IMR-90 (cell line): ENCODE measurements at regions not wholly inside any gene's neighbourhood (a gene's known extent, or its start where the extent isn't known, plus 50 kb on each side); places are given as distances from the start of the nearest gene placed in this dataset.

ENCODE experiments used
- ATAC-seq: fragments of 200-7000 bp; cut with Tn5 transposase; 2 replicates; pipeline ENCODE4 v1.9.1; 2020; ENCODE audit warnings: low read depth, mild to moderate bottlenecking, moderate library complexity
- BruUV-seq: library from RNA; stranded (reverse); fragments of 400-500 nt; replicated peaks from 2 replicates; lab custom pipeline; 2021; lab: Mats Ljungman, UMichigan
- CTCF ChIA-PET: fragments of 300-600 bp; formaldehyde crosslinking; extraction: SDS; loops from one replicate; lab custom pipeline; 2021; ENCODE audit warnings: antibody characterized with exemption; lab: Yijun Ruan, JAX
- POLR2A ChIA-PET: fragments of 300-600 bp; sonication (Branson Sonifier 250); formaldehyde crosslinking; loops from one replicate; lab custom pipeline; 2022; ENCODE audit warnings: antibody characterized with exemption; ENCODE audit not compliant: unreplicated experiment; lab: Charles Lee
- DNase-seq: peaks from one replicate; pipeline ENCODE4 v3.0.0; 2013
- H2AFZ ChIP-seq: replicated peaks from 2 replicates; pipeline ENCODE3; 2013; ENCODE audit warnings: low read length, mild to moderate bottlenecking; ENCODE audit not compliant: poor library complexity
- H2AK5ac ChIP-seq: 2 replicates; pipeline ENCODE4 v1.6.1; 2013; ENCODE audit warnings: low read depth, low read length, inconsistent platforms
- H2AK9ac ChIP-seq: replicated peaks from 2 replicates; pipeline ENCODE3; 2013; ENCODE audit warnings: mild to moderate bottlenecking, low read depth, low read length, moderate library complexity; ENCODE audit not compliant: poor library complexity
- H2BK120ac ChIP-seq: 2 replicates; pipeline ENCODE4 v1.6.1; 2013; ENCODE audit warnings: low read depth, low read length, inconsistent platforms
- H2BK15ac ChIP-seq: 3 replicates; pipeline ENCODE4 v1.6.1; 2013; ENCODE audit warnings: low read depth, low read length, inconsistent platforms
- H2BK20ac ChIP-seq: 2 replicates; pipeline ENCODE4 v1.6.1; 2013; ENCODE audit warnings: low read depth, mild to moderate bottlenecking, inconsistent platforms, low read length, moderate library complexity
- H2BK5ac ChIP-seq: 2 replicates; pipeline ENCODE4 v1.6.1; 2013; ENCODE audit warnings: mild to moderate bottlenecking, low read depth, low read length, inconsistent platforms; ENCODE audit not compliant: poor library complexity, severe bottlenecking
- H3K14ac ChIP-seq: replicated peaks from 2 replicates; pipeline ENCODE4 v1.6.1; 2013; ENCODE audit warnings: low read depth, low read length, inconsistent platforms
- H3K18ac ChIP-seq: 2 replicates; pipeline ENCODE4 v1.6.1; 2013; ENCODE audit warnings: low read depth, low read length, control low read depth
- H3K23ac ChIP-seq: 2 replicates; pipeline ENCODE4 v1.6.1; 2013; ENCODE audit warnings: low read depth, low read length, inconsistent platforms
- H3K27ac ChIP-seq: 2 replicates; pipeline ENCODE4 v1.5.1; 2013; ENCODE audit warnings: mild to moderate bottlenecking, control low read depth, low read length; ENCODE audit not compliant: insufficient read depth
- H3K27me3 ChIP-seq: 2 replicates; pipeline ENCODE4 v1.6.1; 2013; ENCODE audit warnings: low read length; ENCODE audit not compliant: control insufficient read depth, insufficient read depth
- H3K36me3 ChIP-seq: 2 replicates; pipeline ENCODE4 v1.6.1; 2013; ENCODE audit warnings: low read length, mixed read lengths; ENCODE audit not compliant: control insufficient read depth, insufficient read depth
- H3K4ac ChIP-seq: 2 replicates; pipeline ENCODE4 v1.6.1; 2013; ENCODE audit warnings: low read depth, low read length, inconsistent platforms
- H3K4me1 ChIP-seq: 2 replicates; pipeline ENCODE4 v1.6.1; 2013; ENCODE audit warnings: low read length, mixed read lengths; ENCODE audit not compliant: control insufficient read depth, insufficient read depth
- H3K4me2 ChIP-seq: 2 replicates; pipeline ENCODE4 v1.6.1; 2013; ENCODE audit warnings: low read depth, mild to moderate bottlenecking, control low read depth, low read length, moderate library complexity
- H3K4me3 ChIP-seq: 2 replicates; pipeline ENCODE4 v1.5.1; 2013; ENCODE audit warnings: low read depth, mild to moderate bottlenecking, control low read depth, low read length, moderate library complexity; ENCODE audit not compliant: insufficient read depth
- H3K56ac ChIP-seq: 2 replicates; pipeline ENCODE4 v1.6.1; 2013; ENCODE audit warnings: low read length, inconsistent platforms; ENCODE audit not compliant: insufficient read depth; ENCODE audit errors: extremely low read depth
- H3K79me1 ChIP-seq, 2 experiments: 2 replicates each; pipeline ENCODE4 v1.6.1; 2013; ENCODE audit warnings: low read length in 2 of 2, inconsistent platforms in 1 of 2, low read depth in 1 of 2
- H3K9ac ChIP-seq: 2 replicates; pipeline ENCODE4 v1.6.1; 2013; ENCODE audit warnings: low read depth, low read length, control low read depth
- H3K9me1 ChIP-seq: 2 replicates; pipeline ENCODE4 v1.6.1; 2013; ENCODE audit warnings: low read length, inconsistent platforms; ENCODE audit not compliant: insufficient read depth
- H3K9me3 ChIP-seq: 2 replicates; pipeline ENCODE4 v1.6.1; 2013; ENCODE audit warnings: low read length; ENCODE audit not compliant: control insufficient read depth, insufficient read depth
- H4K20me1 ChIP-seq: 2 replicates; pipeline ENCODE4 v1.6.1; 2013; ENCODE audit warnings: low read length, inconsistent platforms; ENCODE audit not compliant: insufficient read depth
- H4K5ac ChIP-seq: 2 replicates; pipeline ENCODE4 v1.6.1; 2013; ENCODE audit warnings: mild to moderate bottlenecking, low read depth, low read length, control low read depth
- H4K8ac ChIP-seq, 2 experiments: 2 replicates each; pipeline ENCODE4 v1.6.1; 2013; ENCODE audit warnings: low read depth in 2 of 2, low read length in 2 of 2, control low read depth in 1 of 2, inconsistent platforms in 1 of 2
- H4K91ac ChIP-seq: 2 replicates; pipeline ENCODE4 v1.6.1; 2013; ENCODE audit warnings: low read depth, low read length, inconsistent platforms; ENCODE audit not compliant: insufficient read depth
- BHLHE40 ChIP-seq: fragments of 150-350 bp; IDR thresholded peaks from 2 replicates; pipeline ENCODE4 v1.6.1; 2016; ENCODE audit warnings: mild to moderate bottlenecking, low read depth, low read length
- CHD1 ChIP-seq: IDR thresholded peaks from 2 replicates; pipeline ENCODE4 v1.6.1; 2012; ENCODE audit warnings: low read depth, low read length, improper control_type of control experiment
- CTCF ChIP-seq: conservative IDR thresholded peaks from 2 replicates; pipeline ENCODE4 v1.5.1; 2012; ENCODE audit warnings: mild to moderate bottlenecking, low read depth, low read length, improper control_type of control experiment
- ELK1 ChIP-seq: fragments of 150-350 bp; IDR thresholded peaks from 2 replicates; pipeline ENCODE4 v1.6.1; 2016; ENCODE audit warnings: low read depth, mild to moderate bottlenecking, low read length, moderate library complexity, borderline replicate concordance
- MXI1 ChIP-seq: IDR thresholded peaks from 2 replicates; pipeline ENCODE4 v1.6.1; 2012; ENCODE audit warnings: low read depth, mild to moderate bottlenecking, low read length, moderate library complexity, borderline replicate concordance
- RCOR1 ChIP-seq: IDR thresholded peaks from 2 replicates; pipeline ENCODE4 v1.6.1; 2012; ENCODE audit warnings: mild to moderate bottlenecking, low read length, improper control_type of control experiment; ENCODE audit not compliant: insufficient replicate concordance
- RFX5 ChIP-seq: IDR thresholded peaks from 2 replicates; pipeline ENCODE4 v1.8.0; 2012; ENCODE audit warnings: low read depth, mild to moderate bottlenecking, low read length, moderate library complexity
- SMC3 ChIP-seq: fragments of 150-350 bp; IDR thresholded peaks from 2 replicates; pipeline ENCODE4 v1.6.1; 2016; ENCODE audit warnings: low read depth, mild to moderate bottlenecking, antibody characterized with exemption, low read length, moderate library complexity
- USF2 ChIP-seq: fragments of 150-350 bp; IDR thresholded peaks from 2 replicates; pipeline ENCODE4 v1.6.1; 2017; ENCODE audit warnings: mild to moderate bottlenecking, antibody characterized with exemption, low read length, low read depth
- WGBS, 2 experiments: methylation state at CpG; one replicate each; pipeline versions ENCODE4 v1.1.5 to v1.1.7; 2013; ENCODE audit warnings: missing lambda C conversion rate in 2 of 2; ENCODE audit not compliant: insufficient read length in 1 of 2; ENCODE audit errors: extremely low coverage in 2 of 2; 5-methylcytosine and 5-hydroxymethylcytosine counted together
- dilution Hi-C: fragments of 300-500 bp; cut with HindIII; formaldehyde crosslinking; loops from one replicate; pipeline ENCODE4 v1.14.3; 2018; ENCODE audit warnings: low sequenced_read_pairs; ENCODE audit not compliant: unreplicated experiment
- in situ Hi-C: fragments of 300-500 bp; cut with MboI; formaldehyde crosslinking; loops from 3 replicates; pipeline ENCODE4 v1.14.3; 2019; ENCODE audit warnings: low sequenced_read_pairs, inconsistent platforms, mixed read lengths
- intact Hi-C: fragments of 100-400 bp; cut with micrococcal nuclease; formaldehyde crosslinking; loops from 2 replicates; pipeline ENCODE4 v1.10.0; 2022

- Histone ChIP-seq H3K56ac (no peak overlapping the region), H2BK20ac (no peak overlapping the region), H3K27me3 (peaks cover 1% of the 10 kb centered on the region), H2AK9ac (no peak overlapping the region), H3K27ac (no peak overlapping the region), H3K79me1 (no peaks in the 10 kb centered on the region), H2BK15ac (no peak overlapping the region), H4K8ac (no peak overlapping the region), H3K18ac (no peak overlapping the region), H3K4me3 (no peak overlapping the region), H3K9me3 (no peaks in the 10 kb centered on the region), H3K9ac (no peak overlapping the region), H3K36me3 (no peaks in the 10 kb centered on the region), H4K5ac (no peak overlapping the region), H3K4me2 (no peak overlapping the region), H3K14ac (no peak overlapping the region), H3K4me1 (no peaks in the 10 kb centered on the region), H4K91ac (no peak overlapping the region), H3K23ac (no peak overlapping the region), H2BK120ac (no peak overlapping the region), H2BK5ac (no peak overlapping the region), H3K9me1 (no peaks in the 10 kb centered on the region), H2AFZ (no peak overlapping the region), H2AK5ac (no peak overlapping the region), H4K20me1 (no peaks in the 10 kb centered on the region), H3K4ac (no peak overlapping the region)
- intact Hi-C loops (no loop called here), in situ Hi-C loops (no loop called here), dilution Hi-C loops (no loop called here)
- POLR2A ChIA-PET = no interaction called here
- CTCF ChIA-PET = no interaction called here
- ATAC-seq (no peak), DNase-seq (no peak)
- TF ChIP-seq RCOR1 = no peak
- TF ChIP-seq SMC3 = no peak
- TF ChIP-seq CHD1 = no peak
- TF ChIP-seq RFX5 = no peak
- no peak for TF ChIP-seq USF2
- TF ChIP-seq MXI1 = no peak
- no peak for TF ChIP-seq BHLHE40
- TF ChIP-seq ELK1 = no peak
- no peak for TF ChIP-seq CTCF
- BruUV-seq = no TSS peak
- no CpG with 5 or more reads among the region's 4 CpGs for WGBS, 2 experiments
These were observed 166.7 kb downstream of the ZDHHC21 start for GRCh38 chr9:14526504-14526903.
